H9 (cell line): ENCODE measurements at regions not wholly inside any gene's neighbourhood (a gene's known extent, or its start where the extent isn't known, plus 50 kb on each side); places are given as distances from the start of the nearest gene placed in this dataset.

Source experiments
- DNase-seq: peaks from one replicate; pipeline ENCODE4 v3.0.0-alpha.2; 2017
- H2AFZ ChIP-seq: one replicate; pipeline ENCODE4 v1.6.1; 2013; ENCODE audit warnings: mild to moderate bottlenecking, low read length, control low read depth, moderate library complexity
- H2AK5ac ChIP-seq: 2 replicates; pipeline ENCODE4 v1.6.1; 2013; ENCODE audit warnings: low read length, control low read depth, mixed read lengths; ENCODE audit not compliant: insufficient read length
- H2BK120ac ChIP-seq: one replicate; pipeline ENCODE4 v1.6.1; 2013; ENCODE audit warnings: low read depth, mild to moderate bottlenecking, low read length, control low read depth, inconsistent platforms; ENCODE audit not compliant: poor library complexity, severe bottlenecking
- H2BK12ac ChIP-seq: 2 replicates; pipeline ENCODE4 v1.6.1; 2013; ENCODE audit warnings: low read length, control low read depth, mixed read lengths, low read depth; ENCODE audit not compliant: insufficient read length
- H2BK15ac ChIP-seq: 2 replicates; pipeline ENCODE4 v1.6.1; 2013; ENCODE audit warnings: low read depth, low read length, control low read depth
- H2BK20ac ChIP-seq: one replicate; pipeline ENCODE4 v1.6.1; 2013; ENCODE audit warnings: low read depth, mild to moderate bottlenecking, low read length, control low read depth, inconsistent platforms; ENCODE audit not compliant: poor library complexity, severe bottlenecking
- H2BK5ac ChIP-seq: 2 replicates; pipeline ENCODE4 v1.6.1; 2013; ENCODE audit warnings: low read length, control low read depth, mixed read lengths; ENCODE audit not compliant: insufficient read length
- H3K14ac ChIP-seq: 2 replicates; pipeline ENCODE4 v1.6.1; 2013; ENCODE audit warnings: low read length, control low read depth; ENCODE audit not compliant: insufficient read depth
- H3K18ac ChIP-seq: 2 replicates; pipeline ENCODE4 v1.6.1; 2013; ENCODE audit warnings: low read depth, mild to moderate bottlenecking, mixed read lengths, low read length, control low read depth; ENCODE audit not compliant: insufficient read length
- H3K23ac ChIP-seq: 2 replicates; pipeline ENCODE4 v1.6.1; 2013; ENCODE audit warnings: low read length, control low read depth, mixed read lengths, low read depth; ENCODE audit not compliant: insufficient read length
- H3K23me2 ChIP-seq: 2 replicates; pipeline ENCODE4 v1.6.1; 2013; ENCODE audit warnings: low read depth, mild to moderate bottlenecking, mixed read lengths, low read length, control low read depth; ENCODE audit not compliant: insufficient read length, poor library complexity, severe bottlenecking
- H3K27ac ChIP-seq: 2 replicates; pipeline ENCODE4 v1.5.1; 2013; ENCODE audit warnings: low read length, control low read depth, mixed read lengths, low read depth; ENCODE audit not compliant: insufficient read length
- H3K27me3 ChIP-seq: 2 replicates; pipeline ENCODE4 v1.6.1; 2013; ENCODE audit warnings: low read length, control low read depth, inconsistent platforms; ENCODE audit not compliant: insufficient read depth
- H3K4ac ChIP-seq: 2 replicates; pipeline ENCODE4 v1.6.1; 2013; ENCODE audit warnings: low read depth, mild to moderate bottlenecking, control low read depth, inconsistent platforms, low read length, moderate library complexity
- H3K4me1 ChIP-seq: 2 replicates; pipeline ENCODE4 v1.6.1; 2013; ENCODE audit warnings: low read length, control low read depth, inconsistent platforms; ENCODE audit not compliant: insufficient read depth
- H3K4me2 ChIP-seq: 2 replicates; pipeline ENCODE4 v1.6.1; 2013; ENCODE audit warnings: low read length, control low read depth, mixed read lengths; ENCODE audit not compliant: insufficient read length, insufficient read depth
- H3K56ac ChIP-seq: 2 replicates; pipeline ENCODE4 v1.6.1; 2013; ENCODE audit warnings: low read depth, mild to moderate bottlenecking, mixed read lengths, low read length, control low read depth; ENCODE audit not compliant: insufficient read length
- H3K79me1 ChIP-seq: 2 replicates; pipeline ENCODE4 v1.6.1; 2013; ENCODE audit warnings: low read depth, mild to moderate bottlenecking, moderate library complexity, low read length, control low read depth, inconsistent platforms; ENCODE audit not compliant: insufficient read depth, poor library complexity, severe bottlenecking
- H3K79me2 ChIP-seq: 2 replicates; pipeline ENCODE4 v1.6.1; 2013; ENCODE audit warnings: low read length, control low read depth, inconsistent platforms; ENCODE audit not compliant: insufficient read depth
- H3K9ac ChIP-seq: 2 replicates; pipeline ENCODE4 v1.6.1; 2013; ENCODE audit warnings: low read length, control low read depth, mixed read lengths; ENCODE audit not compliant: insufficient read length; ENCODE audit errors: extremely low read depth
- H3K9me3 ChIP-seq: one replicate; pipeline ENCODE4 v1.6.1; 2013; ENCODE audit warnings: low read depth, low read length, inconsistent platforms; ENCODE audit not compliant: control insufficient read depth
- H3T11ph ChIP-seq: one replicate; pipeline ENCODE4 v1.6.1; 2013; ENCODE audit warnings: mild to moderate bottlenecking, low read length, control low read depth, inconsistent platforms
- H4K20me1 ChIP-seq: one replicate; pipeline ENCODE4 v1.6.1; 2013; ENCODE audit not compliant: control insufficient read depth, insufficient read length, insufficient read depth
- H4K5ac ChIP-seq: 2 replicates; pipeline ENCODE4 v1.6.1; 2013; ENCODE audit warnings: low read depth, mild to moderate bottlenecking, mixed read lengths, low read length, control low read depth; ENCODE audit not compliant: insufficient read length
- H4K8ac ChIP-seq: replicated peaks from 2 replicates; pipeline ENCODE4 v1.6.1; 2013; ENCODE audit warnings: low read length, control low read depth, mixed read lengths, low read depth; ENCODE audit not compliant: insufficient read length
- H4K91ac ChIP-seq: 2 replicates; pipeline ENCODE4 v1.6.1; 2013; ENCODE audit warnings: low read depth, mild to moderate bottlenecking, moderate library complexity, mixed read lengths, low read length, control low read depth; ENCODE audit not compliant: insufficient read length
- H3K27ac Mint-ChIP-seq, 3 experiments: 2 replicates in 2 of 3; 3 replicates in 1 of 3; pipeline ENCODE4 v1.8.0; 2020 to 2021; ENCODE audit warnings: mixed read lengths in 3 of 3, mild to moderate bottlenecking in 1 of 3, moderate library complexity in 1 of 3
- H3K27me3 Mint-ChIP-seq: 2 replicates; pipeline ENCODE4 v1.8.0; 2021; ENCODE audit warnings: low read depth, mild to moderate bottlenecking, moderate library complexity, mixed read lengths
- H3K36me3 Mint-ChIP-seq, 3 experiments: 2 replicates in 2 of 3; 3 replicates in 1 of 3; pipeline ENCODE4 v1.8.0; 2020 to 2021; ENCODE audit warnings: low read depth in 3 of 3, mixed read lengths in 3 of 3; ENCODE audit not compliant: insufficient read depth in 1 of 3
- H3K4me1 Mint-ChIP-seq, 2 experiments: 2 replicates each; pipeline ENCODE4 v1.8.0; 2020; ENCODE audit warnings: mixed read lengths in 2 of 2
- H3K4me3 Mint-ChIP-seq, 2 experiments: 2 replicates in 1 of 2; 3 replicates in 1 of 2; pipeline ENCODE4 v1.8.0; 2020 to 2021; ENCODE audit warnings: mild to moderate bottlenecking in 2 of 2, mixed read lengths in 2 of 2, moderate library complexity in 1 of 2
- H3K9me3 Mint-ChIP-seq, 2 experiments: 2 replicates in 1 of 2; 3 replicates in 1 of 2; pipeline ENCODE4 v1.8.0; 2020; ENCODE audit warnings: mild to moderate bottlenecking in 2 of 2, mixed read lengths in 2 of 2, moderate library complexity in 1 of 2
- WGBS: extraction: QIAGEN DNeasy Blood & Tissue Kit; methylation state at CpG from one replicate; pipeline ENCODE4 v1.1.7; 2013; ENCODE audit warnings: missing lambda C conversion rate, low lambda C conversion rate, mixed read lengths; ENCODE audit not compliant: insufficient read length; ENCODE audit errors: extremely low coverage; 5-methylcytosine and 5-hydroxymethylcytosine counted together
- TF ChIP-seq, protein P1 (sequence below): fragments of 200-600 bp; sonication (generic); conservative IDR thresholded peaks from 3 replicates; pipeline ENCODE4 v1.8.0; 2021; ENCODE audit warnings: antibody characterized with exemption, mild to moderate bottlenecking

DNA sequence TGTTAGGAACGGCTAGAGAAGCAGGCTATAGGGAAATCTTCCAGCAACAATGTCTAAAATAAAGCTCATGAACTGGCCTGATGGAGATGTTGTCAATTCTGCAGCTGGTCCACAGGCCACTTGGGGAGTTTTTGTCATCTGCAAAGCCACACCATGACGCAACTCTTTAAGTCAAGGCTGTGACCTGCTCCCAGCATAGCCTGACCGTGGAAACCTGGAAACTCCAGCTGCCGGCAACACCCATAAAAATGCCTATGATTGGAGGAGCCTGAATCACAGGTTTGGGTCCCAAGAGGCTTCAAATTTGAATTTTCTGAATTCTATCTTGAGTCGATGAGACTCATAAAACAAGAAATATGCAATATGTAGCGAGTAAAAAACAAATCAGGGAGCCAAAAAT lies 969.2 kb upstream of the PRKX start:
- Histone ChIP-seq H3K27me3 (no peaks in the 10 kb centered on the region), H3K9ac (no peak overlapping the region), H3K4me1 (no peaks in the 10 kb centered on the region), H2BK120ac (no peak overlapping the region), H4K91ac (no peak overlapping the region), H3K56ac (no peak overlapping the region), H4K5ac (no peak overlapping the region), H3K23ac (no peak overlapping the region), H3K18ac (no peak overlapping the region), H3K23me2 (no peaks in the 10 kb centered on the region), H4K20me1 (no peaks in the 10 kb centered on the region), H3K4me2 (no peak overlapping the region), H2BK20ac (no peak overlapping the region), H3K14ac (no peak overlapping the region), H2BK5ac (no peak overlapping the region), H2AFZ (no peak overlapping the region), H3K79me1 (no peaks in the 10 kb centered on the region), H2BK12ac (no peak overlapping the region), H3T11ph (no peak overlapping the region), H3K79me2 (no peaks in the 10 kb centered on the region), H2BK15ac (no peak overlapping the region), H3K4ac (no peak overlapping the region), H3K27ac (no peak overlapping the region), H4K8ac (no peak overlapping the region), H3K9me3 (no peaks in the 10 kb centered on the region), H2AK5ac (no peak overlapping the region)
- H3K36me3 Mint-ChIP-seq: no peaks in the 10 kb centered on the region
- WGBS: no CpG with 5 or more reads among the region's 6 CpGs
- H3K27me3 Mint-ChIP-seq: no peaks in the 10 kb centered on the region; the same call in 1 of the 2 replicates
- TF ChIP-seq, protein P1, sequence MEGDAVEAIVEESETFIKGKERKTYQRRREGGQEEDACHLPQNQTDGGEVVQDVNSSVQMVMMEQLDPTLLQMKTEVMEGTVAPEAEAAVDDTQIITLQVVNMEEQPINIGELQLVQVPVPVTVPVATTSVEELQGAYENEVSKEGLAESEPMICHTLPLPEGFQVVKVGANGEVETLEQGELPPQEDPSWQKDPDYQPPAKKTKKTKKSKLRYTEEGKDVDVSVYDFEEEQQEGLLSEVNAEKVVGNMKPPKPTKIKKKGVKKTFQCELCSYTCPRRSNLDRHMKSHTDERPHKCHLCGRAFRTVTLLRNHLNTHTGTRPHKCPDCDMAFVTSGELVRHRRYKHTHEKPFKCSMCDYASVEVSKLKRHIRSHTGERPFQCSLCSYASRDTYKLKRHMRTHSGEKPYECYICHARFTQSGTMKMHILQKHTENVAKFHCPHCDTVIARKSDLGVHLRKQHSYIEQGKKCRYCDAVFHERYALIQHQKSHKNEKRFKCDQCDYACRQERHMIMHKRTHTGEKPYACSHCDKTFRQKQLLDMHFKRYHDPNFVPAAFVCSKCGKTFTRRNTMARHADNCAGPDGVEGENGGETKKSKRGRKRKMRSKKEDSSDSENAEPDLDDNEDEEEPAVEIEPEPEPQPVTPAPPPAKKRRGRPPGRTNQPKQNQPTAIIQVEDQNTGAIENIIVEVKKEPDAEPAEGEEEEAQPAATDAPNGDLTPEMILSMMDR: no peak
- no peak overlapping the region for H3K27ac Mint-ChIP-seq
- no peak overlapping the region for H3K4me3 Mint-ChIP-seq
- H3K4me1 Mint-ChIP-seq: peaks cover under 1 to 7% of the 10 kb centered on the region in 2 experiments; a peak in 2 of 4 replicates
- no peak for DNase-seq
- no peaks in the 10 kb centered on the region for H3K9me3 Mint-ChIP-seq
